H1 (cell line): ENCODE measurements at regions not wholly inside any gene's neighbourhood (a gene's known extent, or its start where the extent isn't known, plus 50 kb on each side); places are given as distances from the start of the nearest gene placed in this dataset.

Source experiments
- CTCF ChIA-PET: fragments of 300-600 bp; sonication (Branson Sonifier 250); formaldehyde crosslinking; loops from one replicate; lab custom pipeline; 2021; ENCODE audit not compliant: partially characterized antibody; lab: Charles Lee
- POLR2A ChIA-PET: fragments of 300-600 bp; sonication (Branson Sonifier 250); formaldehyde crosslinking; loops from one replicate; lab custom pipeline; 2021; ENCODE audit warnings: inconsistent platforms; ENCODE audit not compliant: partially characterized antibody; lab: Charles Lee
- DNase-seq, 2 experiments: peaks; one replicate each; pipeline versions ENCODE4 v3.0.0 to v3.0.0-alpha.2; 2010 to 2022; ENCODE audit warnings: low spot score in 2 of 2, low read depth in 1 of 2, mixed read lengths in 1 of 2
- FAIRE-seq: peaks from 2 replicates; lab custom pipeline; 2011; peaks lifted over from hg19 to GRCh38; lab: Jason Lieb, UNC
- H2AFZ ChIP-seq: 2 replicates; pipeline ENCODE4 v1.8.1; 2012; ENCODE audit warnings: low read length, inconsistent platforms
- H2AK5ac ChIP-seq: 2 replicates; pipeline ENCODE4 v1.6.1; 2013; ENCODE audit warnings: low read depth, low read length
- H2BK120ac ChIP-seq: replicated peaks from 2 replicates; pipeline ENCODE3; 2013; ENCODE audit warnings: low read depth, low read length, inconsistent platforms
- H2BK12ac ChIP-seq: 2 replicates; pipeline ENCODE4 v1.6.1; 2013; ENCODE audit warnings: low read depth, low read length
- H2BK15ac ChIP-seq: 2 replicates; pipeline ENCODE4 v1.6.1; 2013; ENCODE audit warnings: low read length
- H2BK20ac ChIP-seq: 2 replicates; pipeline ENCODE4 v1.6.1; 2013; ENCODE audit warnings: low read length
- H2BK5ac ChIP-seq: 2 replicates; pipeline ENCODE4 v1.6.1; 2013; ENCODE audit warnings: low read depth, low read length
- H3K14ac ChIP-seq: 2 replicates; pipeline ENCODE4 v1.6.1; 2013; ENCODE audit warnings: inconsistent platforms; ENCODE audit not compliant: insufficient read length
- H3K18ac ChIP-seq: 2 replicates; pipeline ENCODE4 v1.6.1; 2013; ENCODE audit warnings: low read length; ENCODE audit errors: extremely low read depth
- H3K23ac ChIP-seq: 2 replicates; pipeline ENCODE4 v1.6.1; 2013; ENCODE audit warnings: inconsistent platforms; ENCODE audit not compliant: insufficient read length
- H3K23me2 ChIP-seq: 2 replicates; pipeline ENCODE4 v1.6.1; 2013; ENCODE audit warnings: low read depth, low read length
- H3K27ac ChIP-seq: 2 replicates; pipeline ENCODE4 v1.6.1; 2011; ENCODE audit warnings: low read depth, low read length, inconsistent platforms
- H3K27me3 ChIP-seq, 4 experiments: replicated peaks in 1 of 4; 1 replicate in 1 of 4; 2 replicates in 3 of 4; pipeline versions ENCODE4 v1.6.1 to v1.8.1; 2011 to 2013; ENCODE audit warnings: low read length in 3 of 4, mild to moderate bottlenecking in 3 of 4, inconsistent platforms in 2 of 4, mixed read lengths in 2 of 4, moderate library complexity in 1 of 4; ENCODE audit not compliant: control insufficient read depth in 3 of 4, insufficient read depth in 3 of 4; ENCODE audit errors: extremely low read depth in 1 of 4
- H3K36me3 ChIP-seq, 4 experiments: 2 replicates each; pipeline versions ENCODE4 v1.6.1 to v1.8.1; 2011 to 2013; ENCODE audit warnings: mild to moderate bottlenecking in 4 of 4, low read length in 3 of 4, moderate library complexity in 2 of 4, control low read depth in 1 of 4, inconsistent platforms in 1 of 4; ENCODE audit not compliant: insufficient read depth in 4 of 4, control insufficient read depth in 2 of 4
- H3K4ac ChIP-seq: replicated peaks from 2 replicates; pipeline ENCODE3; 2013; ENCODE audit warnings: low read length, low read depth, mixed read lengths, inconsistent platforms; ENCODE audit not compliant: insufficient read length
- H3K4me1 ChIP-seq, 4 experiments: replicated peaks in 1 of 4; 1 replicate in 1 of 4; 2 replicates in 3 of 4; pipeline versions ENCODE4 v1.6.1 to v1.8.1; 2011 to 2013; ENCODE audit warnings: low read length in 3 of 4, inconsistent platforms in 2 of 4, mixed read lengths in 1 of 4; ENCODE audit not compliant: insufficient read depth in 4 of 4, control insufficient read depth in 3 of 4
- H3K4me2 ChIP-seq, 2 experiments: 2 replicates each; pipeline versions ENCODE4 v1.6.1 to v1.8.1; 2011 to 2013; ENCODE audit warnings: low read depth in 2 of 2, low read length in 2 of 2, control low read depth in 1 of 2, inconsistent platforms in 1 of 2, mild to moderate bottlenecking in 1 of 2; ENCODE audit not compliant: insufficient read depth in 1 of 2
- H3K4me3 ChIP-seq, 4 experiments: fragments of 200-600, 300-600 bp in 1 of 4; sonication (generic), shearing (Covaris generic), sonication (Bioruptor Twin) in 1 of 4; 2 replicates each; pipeline versions ENCODE4 v1.5.1 to v1.8.1; 2011 to 2016; ENCODE audit warnings: low read length in 4 of 4, low read depth in 3 of 4, control low read depth in 2 of 4, inconsistent platforms in 2 of 4, mild to moderate bottlenecking in 2 of 4, mixed read lengths in 1 of 4, moderate library complexity in 1 of 4; ENCODE audit not compliant: insufficient read depth in 2 of 4; ENCODE audit errors: extremely low read depth in 1 of 4
- H3K56ac ChIP-seq: replicated peaks from 2 replicates; pipeline ENCODE3; 2013; ENCODE audit warnings: low read depth, mild to moderate bottlenecking, mixed read lengths, low read length, inconsistent platforms; ENCODE audit not compliant: insufficient read length
- H3K79me1 ChIP-seq: 2 replicates; pipeline ENCODE4 v1.6.1; 2013; ENCODE audit warnings: low read depth, low read length, control low read depth
- H3K79me2 ChIP-seq, 2 experiments: 2 replicates each; pipeline versions ENCODE4 v1.6.1 to v1.8.1; 2012 to 2013; ENCODE audit warnings: low read length in 2 of 2, mild to moderate bottlenecking in 2 of 2, inconsistent platforms in 1 of 2; ENCODE audit not compliant: insufficient read depth in 2 of 2, control insufficient read depth in 1 of 2
- H3K9ac ChIP-seq, 4 experiments: replicated peaks in 1 of 4; 1 replicate in 1 of 4; 2 replicates in 3 of 4; pipeline versions ENCODE4 v1.6.1 to v1.8.1; 2011 to 2013; ENCODE audit warnings: low read depth in 3 of 4, low read length in 3 of 4, control low read depth in 2 of 4, mild to moderate bottlenecking in 2 of 4, moderate library complexity in 2 of 4, inconsistent platforms in 1 of 4; ENCODE audit errors: extremely low read depth in 1 of 4
- H3K9me3 ChIP-seq, 2 experiments: 2 replicates each; pipeline versions ENCODE4 v1.6.1 to v1.8.1; 2012 to 2013; ENCODE audit warnings: mild to moderate bottlenecking in 2 of 2, moderate library complexity in 2 of 2, control low read depth in 1 of 2, inconsistent platforms in 1 of 2, low read depth in 1 of 2, low read length in 1 of 2, mixed read lengths in 1 of 2; ENCODE audit not compliant: insufficient read depth in 2 of 2
- H4K20me1 ChIP-seq, 2 experiments: replicated peaks in 1 of 2; 2 replicates each; pipeline versions ENCODE3 to v1.8.1; 2011 to 2013; ENCODE audit warnings: inconsistent platforms in 2 of 2, low read length in 2 of 2, mild to moderate bottlenecking in 1 of 2; ENCODE audit not compliant: insufficient read depth in 2 of 2, control insufficient read depth in 1 of 2
- H4K5ac ChIP-seq: 2 replicates; pipeline ENCODE4 v1.6.1; 2013; ENCODE audit warnings: low read length, low read depth, mixed read lengths, inconsistent platforms; ENCODE audit not compliant: insufficient read length
- H4K8ac ChIP-seq: 2 replicates; pipeline ENCODE4 v1.8.0; 2013; ENCODE audit warnings: mild to moderate bottlenecking, moderate library complexity, low read length, inconsistent platforms; ENCODE audit not compliant: insufficient read depth; ENCODE audit errors: extremely low read depth
- H4K91ac ChIP-seq: replicated peaks from 2 replicates; pipeline ENCODE3; 2013; ENCODE audit warnings: low read length, mixed read lengths, inconsistent platforms; ENCODE audit not compliant: insufficient read length
- ATF2 ChIP-seq: IDR thresholded peaks from 2 replicates; pipeline ENCODE4 v1.6.1; 2012; ENCODE audit warnings: low read length, inconsistent platforms
- BACH1 ChIP-seq: IDR thresholded peaks from 2 replicates; pipeline ENCODE4 v1.6.1; 2012; ENCODE audit warnings: low read length, improper control_type of control experiment
- CTBP2 ChIP-seq: IDR thresholded peaks from 2 replicates; pipeline ENCODE4 v1.7.0; 2011; ENCODE audit warnings: borderline replicate concordance, mild to moderate bottlenecking, moderate library complexity, mixed read lengths, low read length; ENCODE audit not compliant: insufficient read depth, insufficient read length
- GTF2F1 ChIP-seq: IDR thresholded peaks from 2 replicates; pipeline ENCODE4 v1.6.1; 2012; ENCODE audit warnings: low read depth, low read length, improper control_type of control experiment, borderline replicate concordance
- RAD21 ChIP-seq, 2 experiments: IDR thresholded peaks in 1 of 2; conservative IDR thresholded peaks in 1 of 2; 2 replicates each; pipeline ENCODE4 v1.6.1; 2011; ENCODE audit warnings: low read depth in 2 of 2, low read length in 2 of 2, improper control_type of control experiment in 1 of 2, inconsistent platforms in 1 of 2, mild to moderate bottlenecking in 1 of 2, moderate library complexity in 1 of 2
- RFX5 ChIP-seq: IDR thresholded peaks from 2 replicates; pipeline ENCODE4 v1.6.1; 2011; ENCODE audit warnings: low read depth, low read length, improper control_type of control experiment, borderline replicate concordance
- SIRT6 ChIP-seq: IDR thresholded peaks from one replicate; pipeline ENCODE4 v1.7.1; 2012; ENCODE audit warnings: low read length, inconsistent platforms
- SP1 ChIP-seq: IDR thresholded peaks from 2 replicates; pipeline ENCODE4 v1.6.1; 2011; ENCODE audit warnings: low read depth, low read length
- SRF ChIP-seq: IDR thresholded peaks from 2 replicates; pipeline ENCODE4 v1.6.1; 2011; ENCODE audit warnings: mild to moderate bottlenecking, low read depth, low read length, moderate library complexity
- TCF12 ChIP-seq: IDR thresholded peaks from 2 replicates; pipeline ENCODE4 v1.6.1; 2011; ENCODE audit warnings: low read depth, mild to moderate bottlenecking, low read length
- TEAD4 ChIP-seq: IDR thresholded peaks from 2 replicates; pipeline ENCODE4 v1.6.1; 2012; ENCODE audit warnings: low read depth, low read length, inconsistent platforms, mixed read lengths

DNA sequence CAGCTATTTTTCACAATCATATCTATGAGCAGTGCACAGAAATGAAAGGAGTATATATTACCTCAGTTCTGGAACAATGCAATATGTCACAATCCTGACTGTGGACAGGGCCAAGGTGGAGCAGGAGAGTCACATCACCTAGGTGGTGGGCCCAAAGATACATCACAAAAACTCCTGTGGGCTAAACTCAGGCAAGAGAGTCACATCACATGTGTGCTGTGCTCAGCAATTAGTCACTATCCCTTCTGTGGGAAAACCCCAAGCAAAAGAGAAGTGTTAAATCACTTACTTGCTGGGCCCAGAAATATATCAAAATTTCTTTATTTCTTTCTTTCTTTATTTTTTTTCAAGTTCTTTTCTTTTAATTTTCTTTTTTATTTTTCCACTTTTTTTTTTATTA lies 249.6 kb downstream of the RPS4Y2 start:
- ChIA-PET POLR2A (no interaction called here), CTCF (no interaction called here)
- H3K14ac ChIP-seq = no peak overlapping the region
- H3K79me2 ChIP-seq = no peaks in the 10 kb centered on the region
- no peak overlapping the region for H2BK15ac ChIP-seq
- no peak overlapping the region for H3K4ac ChIP-seq
- H3K18ac ChIP-seq = no peak overlapping the region
- no peak overlapping the region for H2BK5ac ChIP-seq
- H3K23ac ChIP-seq = no peak overlapping the region
- FAIRE-seq (no peak), DNase-seq (no peak)
- TF ChIP-seq SRF (no peak), BACH1 (no peak), ATF2 (no peak), SIRT6 (no peak), GTF2F1 (no peak), CTBP2 (no peak), SP1 (no peak), TCF12 (no peak), RFX5 (no peak), RAD21 (IDR thresholded peaks at IDR 0.05 in 1 of 2, conservative IDR thresholded peaks at IDR 0.05 in 1 of 2; ENCODE audit: low read depth in 2 of 2, low read length in 2 of 2) (no peak), TEAD4 (no peak)
- H3K79me1 ChIP-seq = no peaks in the 10 kb centered on the region
- H2BK12ac ChIP-seq = no peak overlapping the region
- no peaks in the 10 kb centered on the region for H3K36me3 ChIP-seq
- H4K91ac ChIP-seq = no peak overlapping the region
- no peak overlapping the region for H3K4me3 ChIP-seq
- no peak overlapping the region for H3K27ac ChIP-seq
- no peak overlapping the region for H4K5ac ChIP-seq
- no peak overlapping the region for H2BK20ac ChIP-seq
- H4K8ac ChIP-seq = no peak overlapping the region
- no peaks in the 10 kb centered on the region for H4K20me1 ChIP-seq
- no peak overlapping the region for H3K56ac ChIP-seq
- H3K23me2 ChIP-seq = no peaks in the 10 kb centered on the region
- H3K4me2 ChIP-seq = no peak overlapping the region
- H3K4me1 ChIP-seq = no peaks in the 10 kb centered on the region
- no peak overlapping the region for H2BK120ac ChIP-seq
- H2AFZ ChIP-seq = no peak overlapping the region
- no peak overlapping the region for H2AK5ac ChIP-seq
- H3K9me3 ChIP-seq = peaks cover 9 to 43% of the 10 kb centered on the region in 2 experiments; a peak in 3 of 4 replicates
- no peak overlapping the region for H3K9ac ChIP-seq
- H3K27me3 ChIP-seq = no peaks in the 10 kb centered on the region
